Superior temporal gyrus (tissue), 1 donor: ENCODE measurements at regions not wholly inside any gene's neighbourhood (a gene's known extent, or its start where the extent isn't known, plus 50 kb on each side); places are given as distances from the start of the nearest gene placed in this dataset.
"Not testable (repeated sequence)": the region's sequence is repeated elsewhere in the genome, so short reads cannot be mapped to it uniquely, and the experiment has no call there.

ENCODE experiments used
- DNase-seq: peaks from one replicate; pipeline ENCODE4 v3.0.0-alpha.2; 2016; ENCODE audit errors: extremely low spot score

DNA sequence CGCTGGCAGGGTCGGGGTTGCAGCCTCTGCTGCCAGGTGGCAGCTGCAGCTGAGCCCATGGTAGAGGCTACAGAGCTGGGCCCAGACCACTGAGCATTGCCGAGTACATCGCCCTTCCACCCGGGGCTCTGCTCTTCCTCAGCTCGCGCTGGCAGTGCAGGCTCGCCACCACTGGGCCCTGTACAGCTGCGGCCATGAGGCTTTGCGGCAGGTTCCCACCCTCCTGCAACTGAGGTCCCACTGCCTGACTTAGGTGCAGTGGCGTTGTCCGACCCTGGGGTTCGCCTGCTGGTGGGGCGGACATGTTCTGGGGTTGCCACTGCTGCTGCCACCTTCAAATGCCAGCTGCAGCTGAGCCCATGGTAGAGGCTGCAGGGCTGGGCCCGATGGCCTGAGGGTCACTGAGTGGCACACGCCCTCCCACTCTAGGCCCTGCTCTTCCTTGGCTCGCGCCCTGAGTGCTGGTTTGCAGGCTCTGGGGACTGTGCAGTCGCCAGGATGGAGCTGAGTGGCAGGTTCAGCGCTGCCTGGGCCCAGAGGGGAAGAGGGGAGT lies 359.8 kb downstream of the FOXD4L6 start:
- DNase-seq: not testable (repeated sequence)

DNA sequence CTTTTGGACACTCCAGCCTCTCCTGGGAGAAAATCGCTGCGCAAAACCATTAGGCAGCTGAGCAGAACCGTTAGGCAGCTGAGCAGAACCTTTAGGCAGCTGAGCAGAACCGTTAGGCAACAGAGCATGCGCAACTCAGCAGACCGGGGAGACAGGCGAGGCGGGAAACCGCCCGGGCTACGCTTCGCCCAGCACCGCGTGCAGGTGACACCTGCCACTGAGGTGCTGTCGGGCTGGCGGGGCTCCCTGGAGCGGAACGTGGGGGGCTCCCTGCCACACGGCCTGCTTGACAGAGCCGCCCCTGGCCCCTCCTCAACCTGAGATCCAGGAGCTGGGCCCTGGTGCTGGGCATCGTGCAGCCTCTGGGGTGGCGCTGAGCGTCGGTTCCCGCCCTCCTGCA lies 360.3 kb downstream of the FOXD4L6 start:
- DNase-seq: not testable (repeated sequence)

DNA sequence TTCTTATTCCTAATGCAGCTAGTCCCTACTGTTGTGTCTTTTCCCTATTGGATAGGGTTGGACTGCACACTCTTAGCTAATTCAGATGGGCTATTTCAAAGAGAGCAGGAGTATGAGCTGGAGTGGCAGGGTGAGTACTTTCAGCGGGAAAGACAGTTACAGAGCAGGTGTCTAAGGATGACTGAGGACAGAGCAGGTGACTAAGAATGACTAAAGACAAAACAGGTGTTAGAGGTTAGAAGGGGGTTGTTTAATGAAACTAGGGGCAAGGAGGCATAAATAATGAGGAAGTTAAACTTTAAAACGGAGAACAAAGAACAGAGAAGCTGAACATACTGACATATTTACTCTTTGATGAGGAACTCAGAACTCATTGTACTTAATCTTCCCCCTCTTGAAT lies 373.5 kb downstream of the FOXD4L6 start:
- DNase-seq: not testable (repeated sequence)

DNA sequence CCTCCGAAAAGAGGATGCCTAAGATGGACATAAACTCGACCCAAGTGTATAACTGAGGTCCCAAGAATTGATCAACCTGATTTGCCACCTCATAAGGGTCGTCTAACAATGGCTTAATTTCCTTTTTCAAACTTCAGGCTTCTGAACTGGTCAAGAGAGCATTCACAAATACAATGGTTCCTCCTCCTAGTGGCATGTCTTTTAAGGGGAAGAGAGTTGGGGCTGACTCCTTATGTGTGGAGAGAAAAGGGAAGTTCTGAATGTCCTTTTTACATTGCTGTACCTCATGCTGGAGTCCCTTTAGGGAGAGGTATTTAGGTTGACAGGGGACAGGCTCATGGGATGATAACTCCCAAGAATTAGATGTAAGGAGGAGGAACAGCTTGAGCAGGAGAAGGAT lies 375.2 kb downstream of the FOXD4L6 start:
- DNase-seq: peak; percentile 5

DNA sequence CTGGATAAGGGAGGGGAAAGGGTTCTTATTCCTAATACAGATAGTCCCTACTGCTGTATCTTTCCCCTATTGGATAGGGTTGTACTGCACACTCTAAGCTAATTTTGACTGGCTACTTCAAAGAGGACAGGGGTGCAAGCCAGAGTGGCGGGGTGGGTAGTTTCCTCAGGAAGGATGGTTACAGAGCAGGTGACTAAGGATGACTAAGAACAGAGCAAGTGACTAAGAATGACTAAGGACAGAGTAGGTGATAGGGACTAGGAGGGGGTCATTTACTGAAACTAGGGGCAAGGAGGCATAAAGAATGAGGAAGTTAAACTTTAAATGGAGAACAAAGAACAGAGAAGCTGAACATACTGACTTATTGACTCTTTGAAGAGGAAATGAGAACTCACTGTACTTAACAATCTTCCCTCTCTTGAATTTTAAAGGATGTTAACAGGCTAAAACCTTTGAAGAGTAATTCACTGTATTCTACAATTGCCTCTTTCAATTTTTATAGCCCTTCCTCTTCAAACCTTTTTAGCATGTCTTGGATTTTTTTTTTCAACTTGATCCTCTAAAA lies 381.5 kb downstream of the FOXD4L6 start:
- not testable (repeated sequence) for DNase-seq
